ENCODE measurements at regions not wholly inside any gene's neighbourhood (a gene's known extent, or its start where the extent isn't known, plus 50 kb on each side); places are given as distances from the start of the nearest gene placed in this dataset.

- no peak for TF ChIP-seq YY1 (IDR thresholded peaks at IDR 0.05; ENCODE audit: insufficient read depth, insufficient read length)
- TF ChIP-seq ZNF274 (IDR thresholded peaks at IDR 0.05; ENCODE audit: low read depth, low read length), result no peak
Observed at GRCh38 chr9:89915187-89915586, 310.4 kb downstream of the GADD45G start.
